ENCODE measurements at regions not wholly inside any gene's neighbourhood (a gene's known extent, or its start where the extent isn't known, plus 50 kb on each side); places are given as distances from the start of the nearest gene placed in this dataset.

- TF ChIP-seq POLR2A (IDR thresholded peaks at IDR 0.05; ENCODE audit: low read depth, low read length), result no peak
- TF ChIP-seq SMC3 (IDR thresholded peaks at IDR 0.05; ENCODE audit: low read depth, low read length), result no peak
- TF ChIP-seq CTCF (conservative IDR thresholded peaks at IDR 0.05; ENCODE audit: low read depth, low read length), result no peak
- TF ChIP-seq RAD21 (IDR thresholded peaks at IDR 0.05; ENCODE audit: low read length), result no peak
Measured at GRCh38 chr10:26622891-26623290, 74.6 kb upstream of the PDSS1 start.
